ENCODE measurements at regions not wholly inside any gene's neighbourhood (a gene's known extent, or its start where the extent isn't known, plus 50 kb on each side); places are given as distances from the start of the nearest gene placed in this dataset.

DNA sequence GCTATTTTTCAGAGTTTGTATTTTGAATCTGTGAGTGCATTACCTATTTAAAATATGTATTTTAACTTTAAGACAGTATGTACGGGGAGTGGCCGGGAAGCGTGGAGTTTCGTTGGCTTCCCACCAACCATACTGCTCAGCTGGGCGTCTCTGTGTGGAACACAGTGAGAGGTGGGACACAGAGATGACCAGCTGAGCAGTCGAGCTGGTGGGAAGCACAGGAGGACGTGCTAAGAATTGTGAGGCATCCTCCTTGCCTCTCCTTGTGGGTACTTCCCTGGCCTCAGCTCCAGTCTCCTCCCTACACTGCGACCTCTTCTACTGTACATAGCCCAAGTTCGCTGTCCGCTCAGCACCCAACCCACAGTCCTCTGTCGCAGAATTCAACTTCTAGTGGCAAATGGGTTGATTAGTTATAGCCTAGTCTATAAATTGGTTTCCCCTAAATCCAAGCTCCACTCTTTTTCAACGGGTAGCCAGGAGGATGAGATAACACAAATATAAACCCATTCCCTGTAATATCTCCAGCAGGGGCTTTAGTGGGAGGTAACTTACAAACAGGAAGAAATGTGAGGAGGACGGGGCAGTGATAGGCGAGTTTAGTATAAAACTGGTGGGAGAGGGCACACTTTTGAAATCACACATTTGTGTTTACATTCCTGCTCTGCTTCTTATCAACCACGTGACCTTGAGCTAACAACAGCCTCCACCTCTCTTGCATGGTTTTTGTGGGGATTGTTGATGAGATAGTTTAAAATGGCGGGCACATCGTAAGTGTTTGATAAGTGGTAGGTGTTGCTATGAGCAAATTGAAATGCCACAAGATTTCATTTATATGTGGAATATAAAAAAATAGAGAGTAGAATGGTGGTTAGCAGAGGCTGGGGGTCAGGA, 211.9 kb upstream of the HS3ST3A1 start:
- DNase-seq = no peak

DNA sequence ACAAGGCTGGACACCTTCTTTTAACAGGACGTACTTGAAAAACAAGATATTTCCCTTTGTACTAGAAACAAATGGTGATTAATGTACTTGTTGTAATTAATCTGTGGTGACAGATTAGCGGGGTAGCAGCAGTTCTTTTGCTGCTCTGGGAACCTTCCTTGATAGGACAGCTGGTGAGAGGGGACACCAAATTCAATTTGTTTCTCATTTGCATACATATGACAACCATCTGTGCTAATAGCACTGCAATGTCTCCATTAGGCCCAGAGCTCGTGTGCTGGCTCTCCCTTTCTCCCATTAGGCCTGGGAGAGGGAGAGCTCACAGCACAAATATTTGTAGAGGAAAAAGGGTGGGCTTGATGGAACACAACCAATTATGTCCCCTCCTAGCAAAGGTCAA, 221.0 kb upstream of the HS3ST3A1 start:
- H3K4me1 ChIP-seq = no peaks in the 10 kb centered on the region
- H3K36me3 ChIP-seq = no peaks in the 10 kb centered on the region
- H3K9me3 ChIP-seq (replicated peaks) = peaks cover 14% of the 10 kb centered on the region
- H3K27ac ChIP-seq (replicated peaks) = no peak overlapping the region
- TF ChIP-seq, protein P1, sequence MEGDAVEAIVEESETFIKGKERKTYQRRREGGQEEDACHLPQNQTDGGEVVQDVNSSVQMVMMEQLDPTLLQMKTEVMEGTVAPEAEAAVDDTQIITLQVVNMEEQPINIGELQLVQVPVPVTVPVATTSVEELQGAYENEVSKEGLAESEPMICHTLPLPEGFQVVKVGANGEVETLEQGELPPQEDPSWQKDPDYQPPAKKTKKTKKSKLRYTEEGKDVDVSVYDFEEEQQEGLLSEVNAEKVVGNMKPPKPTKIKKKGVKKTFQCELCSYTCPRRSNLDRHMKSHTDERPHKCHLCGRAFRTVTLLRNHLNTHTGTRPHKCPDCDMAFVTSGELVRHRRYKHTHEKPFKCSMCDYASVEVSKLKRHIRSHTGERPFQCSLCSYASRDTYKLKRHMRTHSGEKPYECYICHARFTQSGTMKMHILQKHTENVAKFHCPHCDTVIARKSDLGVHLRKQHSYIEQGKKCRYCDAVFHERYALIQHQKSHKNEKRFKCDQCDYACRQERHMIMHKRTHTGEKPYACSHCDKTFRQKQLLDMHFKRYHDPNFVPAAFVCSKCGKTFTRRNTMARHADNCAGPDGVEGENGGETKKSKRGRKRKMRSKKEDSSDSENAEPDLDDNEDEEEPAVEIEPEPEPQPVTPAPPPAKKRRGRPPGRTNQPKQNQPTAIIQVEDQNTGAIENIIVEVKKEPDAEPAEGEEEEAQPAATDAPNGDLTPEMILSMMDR (IDR thresholded peaks at IDR 0.05; ENCODE audit: borderline replicate concordance) = no peak
- H3K27me3 ChIP-seq (ENCODE audit: low read depth) = no peaks in the 10 kb centered on the region
- no peak overlapping the region for H3K4me3 ChIP-seq
- DNase-seq = no peak
- intact Hi-C loops (cut with micrococcal nuclease) = no loop called here

More for the DNA sequence above, 211.9 kb upstream of the HS3ST3A1 start:
- intact Hi-C loops (cut with micrococcal nuclease) = no loop called here
- TF ChIP-seq, protein P1 (IDR thresholded peaks at IDR 0.05; ENCODE audit: borderline replicate concordance) = no peak
- no peaks in the 10 kb centered on the region for H3K9me3 ChIP-seq (replicated peaks)
- H3K4me1 ChIP-seq = no peaks in the 10 kb centered on the region
- no peaks in the 10 kb centered on the region for H3K27me3 ChIP-seq (ENCODE audit: low read depth)
- no peaks in the 10 kb centered on the region for H3K36me3 ChIP-seq
- no peak overlapping the region for H3K4me3 ChIP-seq
- H3K27ac ChIP-seq (replicated peaks) = no peak overlapping the region

DNA sequence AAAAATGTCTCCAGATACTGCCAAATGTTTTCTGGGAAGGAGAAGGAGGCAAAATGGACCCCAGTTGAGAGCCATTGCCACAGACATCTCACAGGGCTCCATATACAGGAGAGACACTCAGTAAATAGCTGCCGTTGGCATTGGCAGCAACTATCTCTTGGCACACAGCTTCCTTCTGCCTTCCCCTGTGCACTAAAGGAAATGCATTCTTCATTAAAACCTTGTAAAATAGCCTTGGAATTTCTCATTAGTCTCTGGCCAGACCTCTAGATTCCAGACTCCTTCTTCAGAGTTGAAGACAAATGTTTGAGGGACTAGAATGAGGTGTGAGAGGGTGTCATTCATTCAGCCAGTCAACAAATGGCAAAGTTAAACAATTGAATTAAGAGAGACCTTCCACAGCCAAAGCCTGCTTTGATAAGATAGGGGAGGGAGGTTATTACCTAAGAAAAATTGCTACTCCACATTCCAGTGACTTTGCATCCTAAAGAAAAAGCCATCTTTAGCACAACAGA, 223.9 kb upstream of the HS3ST3A1 start:
- TF ChIP-seq, protein P1 (IDR thresholded peaks at IDR 0.05; ENCODE audit: borderline replicate concordance) = no peak
- H3K4me1 ChIP-seq = no peaks in the 10 kb centered on the region
- H3K27me3 ChIP-seq (ENCODE audit: low read depth) = no peaks in the 10 kb centered on the region
- H3K27ac ChIP-seq (replicated peaks) = no peak overlapping the region
- H3K36me3 ChIP-seq = no peaks in the 10 kb centered on the region
- H3K4me3 ChIP-seq = no peak overlapping the region
- DNase-seq = no peak
- intact Hi-C loops (cut with micrococcal nuclease) = no loop called here
- peaks cover 16% of the 10 kb centered on the region for H3K9me3 ChIP-seq (replicated peaks)

DNA sequence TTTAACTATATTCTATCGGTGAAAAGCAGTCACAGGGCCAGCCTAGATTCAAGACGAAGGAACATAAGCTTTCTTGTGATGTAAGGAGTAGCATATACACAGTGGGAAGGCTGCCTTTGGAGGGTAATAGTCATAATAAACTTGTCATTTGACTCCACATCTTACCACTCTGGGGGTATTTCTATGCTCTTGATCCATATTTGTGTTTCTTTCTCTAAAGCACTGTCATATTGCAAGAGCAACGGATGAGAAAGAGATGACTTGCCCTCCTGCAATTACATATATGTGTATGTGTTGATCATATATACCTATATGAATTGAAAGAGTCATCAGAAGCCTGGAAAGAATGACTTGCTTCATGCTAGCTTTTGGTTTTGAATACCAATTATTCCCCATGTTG, 225.4 kb upstream of the HS3ST3A1 start:
- intact Hi-C loops (cut with micrococcal nuclease) = no loop called here

DNA sequence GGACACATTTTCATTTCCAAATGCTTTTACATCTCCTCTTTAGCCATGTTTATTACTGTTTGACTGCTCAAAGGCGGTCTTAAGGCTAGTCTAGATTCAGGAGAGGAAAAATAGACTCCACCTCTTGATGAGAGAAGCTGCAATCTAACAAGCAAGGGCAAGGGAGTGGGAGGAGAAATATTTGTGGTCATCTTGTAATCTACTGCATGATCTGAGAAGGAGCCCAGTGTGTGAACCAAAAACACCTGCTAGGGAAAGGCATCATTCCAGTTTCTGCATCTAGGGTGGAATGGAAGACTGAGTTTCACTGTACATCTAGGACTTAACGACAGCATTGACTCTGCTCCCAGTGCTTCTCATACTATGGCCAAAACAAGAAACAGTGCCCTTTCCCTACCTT, 232.2 kb upstream of the HS3ST3A1 start:
- Histone ChIP-seq H3K4me1 (no peaks in the 10 kb centered on the region), H3K36me3 (no peaks in the 10 kb centered on the region), H3K4me3 (no peak overlapping the region), H3K27ac (replicated peaks) (no peak overlapping the region), H3K27me3 (ENCODE audit: low read depth) (no peaks in the 10 kb centered on the region), H3K9me3 (replicated peaks) (no peaks in the 10 kb centered on the region)
- DNase-seq = no peak
- intact Hi-C loops (cut with micrococcal nuclease) = no loop called here
- TF ChIP-seq, protein P1 (IDR thresholded peaks at IDR 0.05; ENCODE audit: borderline replicate concordance) = no peak

More for the DNA sequence above, 225.4 kb upstream of the HS3ST3A1 start:
- Histone ChIP-seq H3K27ac (replicated peaks) (no peak overlapping the region), H3K4me3 (no peak overlapping the region), H3K9me3 (replicated peaks) (peaks cover 16% of the 10 kb centered on the region), H3K36me3 (no peaks in the 10 kb centered on the region), H3K27me3 (ENCODE audit: low read depth) (no peaks in the 10 kb centered on the region), H3K4me1 (no peaks in the 10 kb centered on the region)
- DNase-seq = no peak
- TF ChIP-seq, protein P1 (IDR thresholded peaks at IDR 0.05; ENCODE audit: borderline replicate concordance) = no peak
